ENCODE measurements at regions not wholly inside any gene's neighbourhood (a gene's known extent, or its start where the extent isn't known, plus 50 kb on each side); places are given as distances from the start of the nearest gene placed in this dataset.

DNA sequence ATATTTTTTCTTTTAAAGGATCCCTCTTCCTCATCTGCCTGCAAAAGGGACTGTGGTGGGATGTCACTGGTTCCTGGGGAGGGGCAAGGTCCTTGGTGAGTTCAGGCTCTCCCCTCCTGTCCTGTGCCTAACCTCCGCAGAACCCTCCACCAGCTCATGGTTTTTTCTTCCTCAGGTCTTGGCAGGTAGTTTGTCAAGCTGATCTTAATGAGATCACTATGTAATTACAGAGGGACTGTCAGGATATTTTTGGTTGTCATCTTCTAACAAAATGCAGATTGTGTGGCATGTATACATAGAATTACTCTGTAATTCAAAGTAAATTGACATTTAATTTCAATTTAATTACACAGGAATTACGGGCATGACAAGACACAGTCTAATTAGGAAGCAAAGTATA, 150.3 kb upstream of the SEMA6A start:
- POLR2A ChIA-PET (ENCODE audit: unreplicated experiment) = no interaction called here
- DNase-seq = no peak

GRCh38 chr5:116722651-116723050, 148.0 kb upstream of the SEMA6A start:
- BruUV-seq (replicated peaks) = no TSS peak
- H2AFZ ChIP-seq = no peak overlapping the region
- no peak for TF ChIP-seq EZH2 (IDR thresholded peaks at IDR 0.05; ENCODE audit: low read depth)
- TF ChIP-seq CTCF (conservative IDR thresholded peaks at IDR 0.05) = no peak
- H3K27me3 ChIP-seq (ENCODE audit: insufficient read depth, low read depth) = peaks cover 24% of the 10 kb centered on the region
- H3F3A ChIP-seq (ENCODE audit: insufficient read depth, low read depth) = no peaks in the 10 kb centered on the region
- H3K9me2 ChIP-seq (ENCODE audit: insufficient read depth) = no peaks in the 10 kb centered on the region
- no peaks in the 10 kb centered on the region for H3K4me1 ChIP-seq (replicated peaks; ENCODE audit: insufficient read depth)
- H3K36me3 ChIP-seq (ENCODE audit: low read depth) = no peaks in the 10 kb centered on the region
- POLR2A ChIA-PET (ENCODE audit: unreplicated experiment) = no interaction called here
- CTCF ChIA-PET = no interaction called here
- H4K20me1 ChIP-seq (ENCODE audit: insufficient read depth) = no peaks in the 10 kb centered on the region
- no peaks in the 10 kb centered on the region for H3K79me2 ChIP-seq (ENCODE audit: low read depth)
- H3K27ac ChIP-seq = no peak overlapping the region
- H3K4me2 ChIP-seq = no peak overlapping the region
- intact Hi-C loops (cut with micrococcal nuclease; ENCODE audit: unreplicated experiment) = no loop called here
- DNase-seq = no peak
- no peaks in the 10 kb centered on the region for H3K9me3 ChIP-seq (ENCODE audit: insufficient read depth, low read depth)
- no peak overlapping the region for H3K4me3 ChIP-seq

More for the DNA sequence above, 150.3 kb upstream of the SEMA6A start:
- no peaks in the 10 kb centered on the region for H3K9me3 ChIP-seq (ENCODE audit: insufficient read depth, low read depth)
- H3K79me2 ChIP-seq (ENCODE audit: low read depth) = no peaks in the 10 kb centered on the region
- H3K27me3 ChIP-seq (ENCODE audit: insufficient read depth, low read depth) = peaks cover 29% of the 10 kb centered on the region
- no peaks in the 10 kb centered on the region for H3F3A ChIP-seq (ENCODE audit: insufficient read depth, low read depth)
- H3K36me3 ChIP-seq (ENCODE audit: low read depth) = no peaks in the 10 kb centered on the region
- TF ChIP-seq CTCF (conservative IDR thresholded peaks at IDR 0.05) (no peak), EZH2 (IDR thresholded peaks at IDR 0.05; ENCODE audit: low read depth) (no peak)
- intact Hi-C loops (cut with micrococcal nuclease; ENCODE audit: unreplicated experiment) = no loop called here
- H2AFZ ChIP-seq = no peak overlapping the region
- CTCF ChIA-PET = no interaction called here
- BruUV-seq (replicated peaks) = no TSS peak
- no peaks in the 10 kb centered on the region for H3K4me1 ChIP-seq (replicated peaks; ENCODE audit: insufficient read depth)
- H3K4me2 ChIP-seq = no peak overlapping the region
- no peak overlapping the region for H3K27ac ChIP-seq
- no peak overlapping the region for H3K4me3 ChIP-seq
- no peaks in the 10 kb centered on the region for H3K9me2 ChIP-seq (ENCODE audit: insufficient read depth)
- H4K20me1 ChIP-seq (ENCODE audit: insufficient read depth) = no peaks in the 10 kb centered on the region

DNA sequence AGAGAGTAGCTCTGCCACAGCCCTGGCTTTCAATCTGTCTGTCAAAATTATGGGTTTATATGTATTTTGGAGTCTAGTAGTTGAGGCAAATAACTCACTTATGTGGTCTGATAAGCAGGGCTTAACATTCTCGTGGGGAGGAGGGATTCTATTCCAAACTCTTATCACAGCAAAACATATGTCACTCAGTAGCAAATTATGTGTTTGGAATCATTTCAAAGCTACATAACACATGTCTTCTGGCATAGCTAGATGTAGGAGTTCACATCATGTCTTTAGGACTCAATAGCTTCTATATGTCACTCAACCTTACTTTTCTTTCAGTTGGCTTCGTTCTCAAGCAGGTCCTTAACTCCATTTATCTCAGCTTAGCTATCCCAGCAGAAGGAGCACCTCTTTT, 144.5 kb upstream of the SEMA6A start:
- CTCF ChIA-PET = no interaction called here
- POLR2A ChIA-PET (ENCODE audit: unreplicated experiment) = no interaction called here
- Histone ChIP-seq H2AFZ (no peak overlapping the region), H3K4me3 (no peak overlapping the region), H3F3A (ENCODE audit: insufficient read depth, low read depth) (no peaks in the 10 kb centered on the region), H3K27ac (no peak overlapping the region), H3K27me3 (ENCODE audit: insufficient read depth, low read depth) (peaks cover 33% of the 10 kb centered on the region), H3K9me3 (ENCODE audit: insufficient read depth, low read depth) (no peaks in the 10 kb centered on the region), H3K4me1 (replicated peaks; ENCODE audit: insufficient read depth) (no peaks in the 10 kb centered on the region), H4K20me1 (ENCODE audit: insufficient read depth) (no peaks in the 10 kb centered on the region), H3K9me2 (ENCODE audit: insufficient read depth) (no peaks in the 10 kb centered on the region; the same call in 1 of the 2 replicates), H3K36me3 (ENCODE audit: low read depth) (no peaks in the 10 kb centered on the region), H3K4me2 (no peak overlapping the region), H3K79me2 (ENCODE audit: low read depth) (no peaks in the 10 kb centered on the region)
- intact Hi-C loops (cut with micrococcal nuclease; ENCODE audit: unreplicated experiment) = no loop called here
- TF ChIP-seq EZH2 (IDR thresholded peaks at IDR 0.05; ENCODE audit: low read depth) = no peak
- no peak for TF ChIP-seq CTCF (conservative IDR thresholded peaks at IDR 0.05)
- no peak for DNase-seq
- no TSS peak for BruUV-seq (replicated peaks)
